ENCODE measurements at regions not wholly inside any gene's neighbourhood (a gene's known extent, or its start where the extent isn't known, plus 50 kb on each side); places are given as distances from the start of the nearest gene placed in this dataset.

- POLR2A ChIA-PET: no interaction called here
These were observed 341.8 kb downstream of the NFIB start for GRCh38 chr9:13971966-13972655.

GRCh38 chr9:13971415-13971814, 342.5 kb downstream of the NFIB start:
- Mint-ChIP-seq H3K9me3 (peaks cover 7% of the 10 kb centered on the region), H3K4me1 (no peaks in the 10 kb centered on the region), H3K4me3 (no peak overlapping the region), H3K27ac (no peak overlapping the region), H3K27me3 (no peaks in the 10 kb centered on the region), H3K36me3 (ENCODE audit: low read depth) (no peaks in the 10 kb centered on the region)
- no peak for DNase-seq
- POLR2A ChIA-PET: no interaction called here
- CTCF ChIA-PET: interaction anchor here (1.1 kb wide), 1 partner anchor 10 kb away, joined by 3 read pairs; no protein-coding TSS in a partner anchor

More at GRCh38 chr9:13971966-13972655, 341.8 kb downstream of the NFIB start:
- DNase-seq: no peak
- Mint-ChIP-seq H3K4me1 (no peaks in the 10 kb centered on the region), H3K36me3 (ENCODE audit: low read depth) (no peaks in the 10 kb centered on the region), H3K27ac (no peak overlapping the region), H3K9me3 (peaks cover 7% of the 10 kb centered on the region), H3K4me3 (no peak overlapping the region), H3K27me3 (no peaks in the 10 kb centered on the region)
- CTCF ChIA-PET: interaction anchor here (1.1 kb wide), 1 partner anchor 11 kb away, joined by 3 read pairs; no protein-coding TSS in a partner anchor

GRCh38 chr9:13970426-13970825, 343.5 kb downstream of the NFIB start:
- H3K9me3 Mint-ChIP-seq: peaks cover 7% of the 10 kb centered on the region
- ChIA-PET CTCF (no interaction called here), POLR2A (no interaction called here)
- no peak for DNase-seq
- no peak overlapping the region for H3K4me3 Mint-ChIP-seq
- H3K36me3 Mint-ChIP-seq (ENCODE audit: low read depth): no peaks in the 10 kb centered on the region
- H3K27ac Mint-ChIP-seq: no peak overlapping the region
- H3K27me3 Mint-ChIP-seq: no peaks in the 10 kb centered on the region
- no peaks in the 10 kb centered on the region for H3K4me1 Mint-ChIP-seq

GRCh38 chr9:13970018-13970417, 343.9 kb downstream of the NFIB start:
- H3K9me3 Mint-ChIP-seq: peaks cover 7% of the 10 kb centered on the region
- H3K36me3 Mint-ChIP-seq (ENCODE audit: low read depth): no peaks in the 10 kb centered on the region
- no peak for DNase-seq
- H3K4me1 Mint-ChIP-seq: no peaks in the 10 kb centered on the region
- CTCF ChIA-PET: no interaction called here
- POLR2A ChIA-PET: no interaction called here
- H3K4me3 Mint-ChIP-seq: no peak overlapping the region
- no peak overlapping the region for H3K27ac Mint-ChIP-seq
- no peaks in the 10 kb centered on the region for H3K27me3 Mint-ChIP-seq

- CTCF ChIA-PET: no interaction called here
- Mint-ChIP-seq H3K4me3 (no peak overlapping the region), H3K4me1 (no peaks in the 10 kb centered on the region), H3K27me3 (no peaks in the 10 kb centered on the region), H3K9me3 (peaks cover 7% of the 10 kb centered on the region), H3K27ac (no peak overlapping the region), H3K36me3 (ENCODE audit: low read depth) (no peaks in the 10 kb centered on the region)
- no peak for DNase-seq
- POLR2A ChIA-PET: no interaction called here
These were observed 346.5 kb downstream of the NFIB start for GRCh38 chr9:13967438-13967837.

GRCh38 chr9:13967011-13967410, 346.9 kb downstream of the NFIB start:
- Mint-ChIP-seq H3K36me3 (ENCODE audit: low read depth) (no peaks in the 10 kb centered on the region), H3K4me1 (no peaks in the 10 kb centered on the region), H3K27ac (no peak overlapping the region), H3K4me3 (no peak overlapping the region), H3K9me3 (peaks cover 4% of the 10 kb centered on the region), H3K27me3 (no peaks in the 10 kb centered on the region)
- CTCF ChIA-PET: no interaction called here
- POLR2A ChIA-PET: no interaction called here
- DNase-seq: no peak

GRCh38 chr9:13963005-13963653, 350.8 kb downstream of the NFIB start:
- ChIA-PET POLR2A (no interaction called here), CTCF (no interaction called here)
- H3K4me1 Mint-ChIP-seq: no peaks in the 10 kb centered on the region
- no peak overlapping the region for H3K4me3 Mint-ChIP-seq
- no peak for DNase-seq
- H3K9me3 Mint-ChIP-seq: peaks cover 3% of the 10 kb centered on the region
- H3K36me3 Mint-ChIP-seq (ENCODE audit: low read depth): no peaks in the 10 kb centered on the region
- H3K27me3 Mint-ChIP-seq: no peaks in the 10 kb centered on the region
- H3K27ac Mint-ChIP-seq: no peak overlapping the region

GRCh38 chr9:13962006-13962405, 351.9 kb downstream of the NFIB start:
- Mint-ChIP-seq H3K4me1 (no peaks in the 10 kb centered on the region), H3K27me3 (no peaks in the 10 kb centered on the region), H3K36me3 (ENCODE audit: low read depth) (no peaks in the 10 kb centered on the region), H3K27ac (no peak overlapping the region), H3K9me3 (peaks cover 3% of the 10 kb centered on the region), H3K4me3 (no peak overlapping the region)
- DNase-seq: no peak
- POLR2A ChIA-PET: no interaction called here
- CTCF ChIA-PET: interaction anchor here (1.4 kb wide), 1 partner anchor 10 kb away, joined by 3 read pairs; no protein-coding TSS in a partner anchor

- peaks cover 3% of the 10 kb centered on the region for H3K9me3 Mint-ChIP-seq
- DNase-seq: no peak
- no peak overlapping the region for H3K4me3 Mint-ChIP-seq
- CTCF ChIA-PET: no interaction called here
- H3K36me3 Mint-ChIP-seq (ENCODE audit: low read depth): no peaks in the 10 kb centered on the region
- no peak overlapping the region for H3K27ac Mint-ChIP-seq
- H3K4me1 Mint-ChIP-seq: no peaks in the 10 kb centered on the region
- H3K27me3 Mint-ChIP-seq: no peaks in the 10 kb centered on the region
- POLR2A ChIA-PET: no interaction called here
These were observed 353.8 kb downstream of the NFIB start for GRCh38 chr9:13960011-13960765.

GRCh38 chr9:13958672-13959071, 355.3 kb downstream of the NFIB start:
- Mint-ChIP-seq H3K9me3 (peaks cover 3% of the 10 kb centered on the region), H3K4me3 (no peak overlapping the region)

GRCh38 chr9:13957089-13957488, 356.9 kb downstream of the NFIB start:
- POLR2A ChIA-PET: no interaction called here
- Mint-ChIP-seq H3K9me3 (peaks cover 3% of the 10 kb centered on the region), H3K27ac (no peak overlapping the region), H3K27me3 (no peaks in the 10 kb centered on the region), H3K4me3 (no peak overlapping the region), H3K36me3 (ENCODE audit: low read depth) (no peaks in the 10 kb centered on the region), H3K4me1 (no peaks in the 10 kb centered on the region)
- CTCF ChIA-PET: no interaction called here
- DNase-seq: no peak

More at GRCh38 chr9:13958672-13959071, 355.3 kb downstream of the NFIB start:
- POLR2A ChIA-PET: no interaction called here
- H3K27ac Mint-ChIP-seq: no peak overlapping the region
- H3K27me3 Mint-ChIP-seq: no peaks in the 10 kb centered on the region
- H3K4me1 Mint-ChIP-seq: no peaks in the 10 kb centered on the region
- DNase-seq: no peak
- H3K36me3 Mint-ChIP-seq (ENCODE audit: low read depth): no peaks in the 10 kb centered on the region
- CTCF ChIA-PET: no interaction called here

- POLR2A ChIA-PET: no interaction called here
- H3K36me3 Mint-ChIP-seq (ENCODE audit: low read depth): no peaks in the 10 kb centered on the region
- H3K27me3 Mint-ChIP-seq: no peaks in the 10 kb centered on the region
These were observed 357.8 kb downstream of the NFIB start for GRCh38 chr9:13956107-13956506.

GRCh38 chr9:13952906-13953305, 361.0 kb downstream of the NFIB start:
- ChIA-PET CTCF (no interaction called here), POLR2A (no interaction called here)
- Mint-ChIP-seq H3K9me3 (no peaks in the 10 kb centered on the region), H3K27me3 (no peaks in the 10 kb centered on the region), H3K36me3 (ENCODE audit: low read depth) (no peaks in the 10 kb centered on the region), H3K4me3 (no peak overlapping the region), H3K27ac (no peak overlapping the region), H3K4me1 (no peaks in the 10 kb centered on the region)
- DNase-seq: no peak

More at GRCh38 chr9:13956107-13956506, 357.8 kb downstream of the NFIB start:
- Mint-ChIP-seq H3K27ac (no peak overlapping the region), H3K4me1 (no peaks in the 10 kb centered on the region), H3K4me3 (no peak overlapping the region), H3K9me3 (no peaks in the 10 kb centered on the region)
- DNase-seq: no peak
- CTCF ChIA-PET: no interaction called here

Data from activated CD4-positive, alpha-beta memory T cell treated with anti-CD3 and anti-CD28 coated beads, Interleukin-2, amount 10 ng/mL, durations not matched to agents 7 days and 5 days (primary cell).